HUES64 (cell line): ENCODE measurements at regions not wholly inside any gene's neighbourhood (a gene's known extent, or its start where the extent isn't known, plus 50 kb on each side); places are given as distances from the start of the nearest gene placed in this dataset.

Experiments
- H3K27ac ChIP-seq: 2 replicates; pipeline ENCODE4 v1.7.0; 2013; ENCODE audit warnings: low read depth, low read length, inconsistent platforms
- H3K27me3 ChIP-seq: 2 replicates; pipeline ENCODE4 v1.6.1; 2013; ENCODE audit warnings: mild to moderate bottlenecking, low read length; ENCODE audit not compliant: insufficient read depth
- H3K36me3 ChIP-seq: 2 replicates; pipeline ENCODE4 v1.6.1; 2013; ENCODE audit warnings: mild to moderate bottlenecking, low read length; ENCODE audit not compliant: insufficient read depth
- H3K4me1 ChIP-seq: 2 replicates; pipeline ENCODE4 v1.6.1; 2013; ENCODE audit warnings: mild to moderate bottlenecking, low read length, moderate library complexity; ENCODE audit not compliant: insufficient read depth
- H3K4me3 ChIP-seq: 2 replicates; pipeline ENCODE4 v1.5.1; 2013; ENCODE audit warnings: mild to moderate bottlenecking, low read length, moderate library complexity
- H3K9ac ChIP-seq: 2 replicates; pipeline ENCODE4 v1.6.1; 2013; ENCODE audit warnings: mild to moderate bottlenecking, low read depth, low read length
- H3K9me3 ChIP-seq: 2 replicates; pipeline ENCODE4 v1.6.1; 2013; ENCODE audit warnings: low read depth, low read length; ENCODE audit not compliant: insufficient read depth
- WGBS: fragments of 150-250, 120-280 bp; methylation state at CpG from one replicate; pipeline ENCODE4 v1.1.7; 2013; ENCODE audit warnings: missing lambda C conversion rate; 5-methylcytosine and 5-hydroxymethylcytosine counted together

DNA sequence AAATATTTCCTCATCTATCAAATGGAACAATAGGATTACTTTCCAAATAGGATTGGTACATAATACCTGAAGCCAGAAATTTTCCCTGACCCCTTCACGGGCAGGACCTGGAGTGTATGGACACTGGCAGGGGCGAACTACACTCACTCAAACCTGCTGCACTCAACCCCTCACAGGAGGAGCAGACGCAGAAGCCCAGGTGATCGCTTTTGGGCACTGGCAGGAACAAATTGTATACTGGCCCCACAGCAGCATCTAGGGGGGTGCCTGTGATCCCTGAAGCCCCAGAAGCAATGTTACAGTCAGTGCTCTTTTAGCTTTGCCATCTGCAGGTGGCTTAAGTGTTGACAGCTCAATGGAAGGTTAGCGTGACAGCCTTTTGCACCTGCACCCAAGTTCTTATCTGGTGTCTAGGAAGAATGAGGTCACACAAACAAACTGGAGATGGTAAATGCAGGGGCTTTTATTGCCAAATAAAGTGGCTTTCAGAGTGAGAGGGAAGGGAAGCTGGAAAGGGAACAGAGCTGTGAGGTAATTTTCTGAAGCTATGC lies 199.2 kb upstream of the NEGR1 start:
- Histone ChIP-seq H3K27me3 (no peaks in the 10 kb centered on the region), H3K9me3 (peaks cover 6% of the 10 kb centered on the region; the same call in 1 of the 2 replicates), H3K36me3 (no peaks in the 10 kb centered on the region), H3K9ac (no peak overlapping the region), H3K27ac (no peak overlapping the region), H3K4me3 (no peak overlapping the region), H3K4me1 (no peaks in the 10 kb centered on the region)
- 96% methylated on average over 5 of the region's 5 CpGs for WGBS

DNA sequence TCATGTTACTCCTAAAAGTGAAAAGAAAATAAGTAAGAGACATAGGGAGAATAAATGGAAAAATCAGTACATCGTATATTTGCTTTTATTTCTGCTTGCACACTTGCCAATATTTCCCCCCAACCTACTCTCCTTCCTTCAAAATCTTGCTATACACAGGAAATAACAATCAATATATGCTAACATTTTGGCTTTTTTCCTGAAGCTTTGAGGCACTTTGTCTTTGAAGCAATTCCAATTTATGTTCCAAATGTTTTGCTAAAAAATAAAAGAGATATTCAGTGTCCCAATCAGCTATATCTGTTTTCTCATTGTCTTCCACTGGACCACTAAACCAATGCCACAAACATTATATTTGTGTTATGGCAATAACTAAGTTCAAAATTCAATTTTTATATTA lies 184.0 kb upstream of the NEGR1 start:
- Histone ChIP-seq H3K27ac (no peak overlapping the region), H3K36me3 (no peaks in the 10 kb centered on the region), H3K4me3 (no peak overlapping the region), H3K9ac (no peak overlapping the region), H3K27me3 (no peaks in the 10 kb centered on the region), H3K9me3 (no peaks in the 10 kb centered on the region), H3K4me1 (no peaks in the 10 kb centered on the region)
- WGBS, result 81% methylated on average over 1 of the region's 1 CpG

DNA sequence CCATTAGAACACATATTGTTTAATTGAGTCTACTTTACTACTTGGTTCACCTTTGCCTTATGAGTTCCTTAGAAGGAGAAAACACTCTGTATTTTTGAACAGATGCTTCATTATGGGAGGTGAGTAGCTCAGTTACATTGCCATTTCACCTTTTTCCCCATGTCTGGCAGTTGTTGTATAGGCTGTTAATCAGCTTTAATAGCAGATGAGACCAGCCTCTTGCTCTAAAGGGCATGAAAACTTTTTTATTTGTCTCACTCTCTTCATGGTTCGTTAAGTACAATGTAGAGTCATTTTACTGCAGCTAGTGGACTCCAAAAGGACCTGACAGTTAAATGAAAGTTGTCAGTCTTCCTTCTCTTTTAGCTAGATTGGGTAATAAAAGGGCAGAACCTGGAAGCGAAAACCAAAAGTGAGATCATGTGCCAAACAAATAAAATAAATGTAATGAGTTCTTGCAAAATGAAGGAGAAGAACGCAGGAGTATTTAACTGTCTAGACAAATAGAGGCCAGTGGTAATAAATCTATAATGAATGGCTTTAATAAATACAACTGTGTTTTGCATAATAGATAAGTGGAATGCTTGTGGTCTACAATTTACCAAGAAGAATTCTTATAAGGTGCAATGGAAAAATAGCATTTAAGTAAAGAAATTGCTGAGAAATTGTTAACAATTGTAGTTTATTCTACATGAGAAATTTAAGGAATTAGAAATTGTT lies 180.0 kb upstream of the NEGR1 start:
- H3K36me3 ChIP-seq, result no peaks in the 10 kb centered on the region
- no peak overlapping the region for H3K27ac ChIP-seq
- H3K27me3 ChIP-seq, result no peaks in the 10 kb centered on the region
- H3K9ac ChIP-seq, result no peak overlapping the region
- 93% methylated on average over 3 of the region's 3 CpGs for WGBS
- H3K4me1 ChIP-seq, result no peaks in the 10 kb centered on the region
- no peak overlapping the region for H3K4me3 ChIP-seq
- H3K9me3 ChIP-seq, result no peaks in the 10 kb centered on the region

DNA sequence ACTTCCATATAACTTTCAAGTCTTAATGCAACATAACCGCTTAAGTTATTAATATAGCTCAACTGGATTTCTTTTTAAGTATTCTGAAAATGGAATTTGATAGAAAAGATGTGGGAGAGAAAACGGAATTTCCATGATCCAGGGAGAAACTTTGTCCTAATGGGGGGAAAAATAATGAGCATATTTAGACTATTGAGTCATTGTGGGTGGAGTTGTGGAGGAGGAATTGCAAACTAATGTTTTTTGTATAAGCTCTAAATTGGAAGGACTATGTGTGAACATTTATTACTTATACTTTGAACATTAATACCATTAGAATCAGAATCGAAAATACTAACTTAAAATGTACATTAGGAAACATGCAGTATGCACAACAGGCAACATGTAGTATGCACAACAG lies 159.9 kb upstream of the NEGR1 start:
- 78% methylated on average over 3 of the region's 3 CpGs for WGBS
- Histone ChIP-seq H3K9ac (no peak overlapping the region), H3K9me3 (no peaks in the 10 kb centered on the region), H3K4me3 (no peak overlapping the region), H3K36me3 (no peaks in the 10 kb centered on the region), H3K4me1 (no peaks in the 10 kb centered on the region), H3K27ac (no peak overlapping the region), H3K27me3 (no peaks in the 10 kb centered on the region)

DNA sequence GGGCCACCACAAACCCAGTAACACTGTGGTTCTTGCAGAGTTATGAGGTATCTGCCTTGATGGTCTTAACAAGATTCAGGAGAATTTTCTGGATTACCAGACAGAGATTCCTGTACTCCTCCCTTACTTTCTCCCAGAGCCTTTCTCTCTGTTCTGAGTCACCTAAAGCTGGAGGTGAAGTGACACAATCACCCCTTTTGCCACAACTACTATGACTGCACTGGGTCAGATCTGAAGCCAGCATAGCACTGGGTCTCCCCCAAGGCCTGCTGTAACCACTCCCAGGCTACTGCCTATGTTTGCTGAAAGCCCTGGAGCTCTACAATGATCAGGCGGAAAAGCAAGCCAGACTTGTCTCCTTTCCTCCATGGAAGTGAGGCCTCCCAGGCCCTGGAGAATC lies 156.7 kb upstream of the NEGR1 start:
- WGBS, result 87% methylated on average over 1 of the region's 1 CpG
- H3K4me3 ChIP-seq, result no peak overlapping the region
- no peaks in the 10 kb centered on the region for H3K27me3 ChIP-seq
- no peaks in the 10 kb centered on the region for H3K36me3 ChIP-seq
- no peak overlapping the region for H3K9ac ChIP-seq
- no peak overlapping the region for H3K27ac ChIP-seq
- H3K9me3 ChIP-seq, result no peaks in the 10 kb centered on the region
- H3K4me1 ChIP-seq, result no peaks in the 10 kb centered on the region

DNA sequence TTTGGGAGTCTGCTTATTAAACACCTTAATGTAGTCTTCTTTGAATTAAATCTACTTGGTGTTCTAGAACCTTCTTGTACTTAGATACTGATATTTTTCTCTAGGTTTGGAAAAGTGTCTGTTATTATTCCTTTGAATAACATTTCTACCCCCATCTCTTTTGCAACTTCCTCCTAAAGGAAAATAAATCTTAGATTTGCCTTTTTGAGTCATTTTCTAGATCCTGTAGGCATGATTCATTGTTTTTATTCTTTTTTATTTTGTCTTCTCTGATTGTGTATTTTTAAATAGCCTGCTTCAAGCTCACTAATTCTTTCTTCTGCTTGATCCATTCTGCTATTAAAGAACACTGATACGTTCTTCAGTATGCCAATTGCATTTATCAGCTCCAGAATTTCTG lies 155.9 kb upstream of the NEGR1 start:
- no peak overlapping the region for H3K4me3 ChIP-seq
- no peaks in the 10 kb centered on the region for H3K9me3 ChIP-seq
- no peaks in the 10 kb centered on the region for H3K27me3 ChIP-seq
- H3K9ac ChIP-seq, result no peak overlapping the region
- no peak overlapping the region for H3K27ac ChIP-seq
- H3K4me1 ChIP-seq, result no peaks in the 10 kb centered on the region
- H3K36me3 ChIP-seq, result no peaks in the 10 kb centered on the region
- 85% methylated on average over 1 of the region's 1 CpG for WGBS

DNA sequence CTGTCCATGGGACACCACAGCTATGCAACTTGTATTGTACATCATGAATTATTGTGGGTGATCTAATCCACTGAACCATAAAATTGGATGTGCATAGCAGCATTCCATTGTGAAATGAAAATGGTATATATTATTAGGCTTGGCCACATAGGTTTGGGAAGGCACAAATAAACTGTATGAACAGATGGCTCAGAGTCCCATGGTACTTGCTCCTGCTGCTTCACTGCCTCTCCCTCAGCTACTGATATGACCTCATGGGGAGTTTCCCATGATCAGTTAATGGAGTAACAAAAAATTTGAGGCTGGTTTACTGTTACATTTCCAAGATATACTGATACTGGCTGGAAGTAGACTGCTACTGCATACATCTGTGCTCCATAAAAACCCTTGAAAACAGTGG lies 152.7 kb upstream of the NEGR1 start:
- Histone ChIP-seq H3K9me3 (no peaks in the 10 kb centered on the region), H3K9ac (no peak overlapping the region), H3K36me3 (no peaks in the 10 kb centered on the region), H3K27ac (no peak overlapping the region), H3K27me3 (no peaks in the 10 kb centered on the region), H3K4me3 (no peak overlapping the region), H3K4me1 (no peaks in the 10 kb centered on the region)

DNA sequence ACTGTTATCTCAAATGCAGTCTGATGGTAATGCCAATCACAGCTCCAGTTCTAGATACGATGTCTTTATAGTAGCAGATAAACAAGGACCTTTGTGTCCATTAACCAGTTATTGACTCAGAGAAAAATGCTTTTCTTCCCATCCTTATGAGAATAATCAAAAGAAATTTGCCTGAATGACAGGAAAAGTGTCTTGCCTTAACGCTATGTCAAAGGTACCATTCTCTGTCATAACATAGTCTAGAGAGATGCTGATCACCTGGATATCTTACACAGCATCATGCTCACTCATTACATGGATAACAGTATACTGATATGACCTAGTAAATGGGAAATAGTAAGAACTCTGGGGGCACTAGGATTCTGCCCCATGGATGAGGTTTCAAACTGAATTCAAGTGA lies 151.7 kb upstream of the NEGR1 start:
- WGBS, result 92% methylated on average over 2 of the region's 2 CpGs
- Histone ChIP-seq H3K27me3 (no peaks in the 10 kb centered on the region), H3K4me1 (no peaks in the 10 kb centered on the region), H3K36me3 (no peaks in the 10 kb centered on the region), H3K9ac (no peak overlapping the region), H3K4me3 (no peak overlapping the region), H3K9me3 (no peaks in the 10 kb centered on the region), H3K27ac (no peak overlapping the region)

DNA sequence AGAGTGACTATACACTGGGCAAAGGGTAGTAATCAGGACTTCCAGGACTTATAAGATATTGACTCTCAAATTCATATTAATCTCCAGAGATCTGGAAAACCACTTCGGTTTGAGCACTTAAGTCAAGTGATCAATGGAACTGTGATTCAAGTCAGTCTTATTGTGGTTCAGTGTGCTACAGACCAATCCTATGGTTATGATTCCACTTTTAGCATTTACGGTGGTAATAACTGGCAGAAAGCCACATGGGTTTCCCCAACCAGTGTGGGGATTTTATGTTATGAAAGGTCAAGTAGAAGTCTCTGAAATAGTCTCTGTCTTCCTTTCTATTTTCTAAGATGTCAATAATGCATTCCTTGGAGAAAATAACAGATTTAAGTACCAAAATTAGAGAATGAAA lies 151.3 kb upstream of the NEGR1 start:
- Histone ChIP-seq H3K4me1 (no peaks in the 10 kb centered on the region), H3K36me3 (no peaks in the 10 kb centered on the region), H3K4me3 (no peak overlapping the region), H3K27ac (no peak overlapping the region), H3K27me3 (no peaks in the 10 kb centered on the region), H3K9me3 (no peaks in the 10 kb centered on the region), H3K9ac (no peak overlapping the region)
- WGBS, result 92% methylated on average over 2 of the region's 2 CpGs

DNA sequence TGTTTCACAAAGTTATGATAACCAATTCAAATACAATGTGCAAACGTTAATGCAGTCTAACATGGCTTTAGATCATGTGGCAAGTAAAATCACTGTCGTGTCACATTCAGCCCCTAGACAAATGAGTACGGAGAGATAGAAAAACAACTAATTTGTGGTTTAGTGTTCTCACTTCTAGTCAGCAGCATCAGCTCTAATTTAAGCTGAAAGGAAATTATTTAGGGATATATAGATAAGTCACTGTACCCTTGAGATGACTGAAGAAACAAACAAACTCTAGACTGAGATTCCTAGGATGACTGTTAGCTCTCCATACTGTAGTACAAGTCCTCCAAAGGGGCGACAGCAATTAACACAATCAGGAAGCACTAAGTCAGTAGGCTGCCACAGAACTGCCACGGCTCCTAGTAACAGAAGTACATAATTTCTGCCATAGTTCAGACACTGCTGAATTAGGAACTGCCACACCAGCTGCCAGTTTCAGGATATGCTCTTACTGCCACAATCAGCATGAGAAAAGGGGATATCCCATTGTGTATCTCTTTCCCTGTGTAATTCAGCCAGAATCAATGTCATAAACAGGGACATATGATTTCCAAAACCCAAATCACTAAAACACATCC lies 150.4 kb upstream of the NEGR1 start:
- Histone ChIP-seq H3K36me3 (no peaks in the 10 kb centered on the region), H3K27me3 (no peaks in the 10 kb centered on the region), H3K9me3 (no peaks in the 10 kb centered on the region), H3K9ac (no peak overlapping the region), H3K27ac (no peak overlapping the region), H3K4me3 (no peak overlapping the region), H3K4me1 (no peaks in the 10 kb centered on the region)
- 89% methylated on average over 5 of the region's 5 CpGs for WGBS

DNA sequence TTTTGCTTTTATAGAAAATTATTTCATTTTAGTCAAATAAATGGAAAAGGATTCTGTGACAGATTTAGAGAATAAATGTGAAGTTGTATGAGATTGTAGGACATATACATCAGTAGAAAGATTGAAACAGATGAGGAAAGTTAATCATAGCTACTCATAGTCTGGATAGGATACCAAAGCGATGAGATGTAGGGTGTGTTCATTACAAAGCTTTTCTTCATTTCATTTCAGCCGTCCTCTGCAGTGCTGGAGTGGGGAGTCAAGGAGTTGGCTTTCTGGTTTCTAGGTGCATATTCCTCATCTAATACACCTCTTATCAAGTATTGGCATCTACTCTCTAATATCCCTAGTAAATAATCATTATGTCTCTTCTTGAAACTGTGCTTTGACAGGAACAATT lies 149.5 kb upstream of the NEGR1 start:
- H3K36me3 ChIP-seq, result no peaks in the 10 kb centered on the region
- H3K9ac ChIP-seq, result no peak overlapping the region
- no peaks in the 10 kb centered on the region for H3K9me3 ChIP-seq
- no peak overlapping the region for H3K4me3 ChIP-seq
- H3K27me3 ChIP-seq, result no peaks in the 10 kb centered on the region
- no peaks in the 10 kb centered on the region for H3K4me1 ChIP-seq
- 96% methylated on average over 2 of the region's 2 CpGs for WGBS
- H3K27ac ChIP-seq, result no peak overlapping the region
